AG10803 (cell line): ENCODE measurements at regions not wholly inside any gene's neighbourhood (a gene's known extent, or its start where the extent isn't known, plus 50 kb on each side); places are given as distances from the start of the nearest gene placed in this dataset.

ENCODE experiments used
- DNase-seq: peaks from one replicate; pipeline ENCODE4 v3.0.0; 2010; ENCODE audit warnings: low read depth
- H3K4me3 ChIP-seq: 2 replicates; pipeline ENCODE4 v1.5.1; 2011; ENCODE audit warnings: mild to moderate bottlenecking, low read length, control low read depth
- CTCF ChIP-seq: conservative IDR thresholded peaks from 2 replicates; pipeline ENCODE4 v1.5.1; 2011; ENCODE audit warnings: mild to moderate bottlenecking, low read length, control low read depth, inconsistent platforms

- no peak for TF ChIP-seq CTCF
- H3K4me3 ChIP-seq: no peak overlapping the region
- no peak for DNase-seq
Measured at GRCh38 chr3:77859156-77859555, 819.3 kb downstream of the ROBO2 start.

GRCh38 chr3:77868725-77869124 is 828.8 kb downstream of the ROBO2 start:
- no peak for TF ChIP-seq CTCF
- DNase-seq: no peak
- H3K4me3 ChIP-seq: no peak overlapping the region

DNA sequence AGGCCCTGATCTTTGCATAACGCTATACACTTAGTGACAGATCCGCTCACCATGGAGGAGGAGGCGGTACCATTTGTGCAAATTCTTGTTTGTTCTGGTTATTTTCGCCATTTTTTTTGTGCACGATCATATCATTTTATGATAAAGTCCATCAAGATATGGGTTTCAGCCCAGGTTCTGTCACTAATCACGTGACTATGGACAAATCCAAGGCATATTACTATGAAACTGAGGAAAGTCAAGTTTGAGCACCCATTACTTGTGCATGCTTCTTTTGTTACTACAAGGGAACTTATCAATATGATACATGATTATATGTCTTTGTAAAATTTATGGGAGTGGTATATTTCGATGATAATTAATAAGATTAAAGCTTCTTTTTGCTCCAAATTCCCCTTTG is 829.5 kb downstream of the ROBO2 start:
- TF ChIP-seq CTCF: no peak
- no peak overlapping the region for H3K4me3 ChIP-seq
- DNase-seq: no peak

- no peak for DNase-seq
- no peak overlapping the region for H3K4me3 ChIP-seq
- TF ChIP-seq CTCF: no peak
Measured at GRCh38 chr3:77871436-77871835, 831.5 kb downstream of the ROBO2 start.

- TF ChIP-seq CTCF: no peak
- H3K4me3 ChIP-seq: no peak overlapping the region
- no peak for DNase-seq
Measured at GRCh38 chr3:77873598-77873997, 833.7 kb downstream of the ROBO2 start.

DNA sequence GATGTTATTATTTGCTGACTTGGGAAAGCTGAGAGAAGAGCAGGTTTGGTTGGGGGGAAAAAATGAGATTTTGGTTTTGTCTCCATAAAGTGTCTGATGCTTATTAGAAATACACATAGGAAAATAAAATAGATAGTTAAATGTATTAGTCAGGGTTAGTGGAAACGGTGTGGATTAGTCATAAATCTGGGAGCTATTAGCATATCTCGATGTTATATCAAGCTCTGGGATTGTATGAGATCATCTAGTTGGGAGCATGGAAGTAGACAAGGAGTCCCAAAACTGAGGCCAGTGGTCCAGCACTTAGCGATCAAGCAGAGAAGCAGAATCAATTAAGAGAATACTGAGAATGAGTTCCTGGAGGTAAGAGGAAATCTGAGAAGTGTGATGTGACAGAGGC is 845.5 kb downstream of the ROBO2 start:
- no peak for TF ChIP-seq CTCF
- DNase-seq: no peak

GRCh38 chr3:77887611-77888010 is 847.7 kb downstream of the ROBO2 start:
- no peak overlapping the region for H3K4me3 ChIP-seq
- TF ChIP-seq CTCF: no peak
- no peak for DNase-seq

More for the DNA sequence above, 845.5 kb downstream of the ROBO2 start:
- H3K4me3 ChIP-seq: no peak overlapping the region
